ENCODE measurements at regions not wholly inside any gene's neighbourhood (a gene's known extent, or its start where the extent isn't known, plus 50 kb on each side); places are given as distances from the start of the nearest gene placed in this dataset.

GRCh38 chr2:184297085-184297484 lies 301.2 kb upstream of the ZNF804A start:
- DNase-seq (ENCODE audit: low read depth in 2 of 2) = no peak

GRCh38 chr2:184302506-184302905 lies 295.8 kb upstream of the ZNF804A start:
- no peak for TF ChIP-seq CTCF (IDR thresholded peaks at IDR 0.05; ENCODE audit: low read depth, low read length)
- H3K4me3 ChIP-seq (replicated peaks in 1 of 2; ENCODE audit: low read depth in 2 of 2, low read length in 2 of 2) = no peak overlapping the region
- no peak for DNase-seq (ENCODE audit: low read depth in 2 of 2)

More at GRCh38 chr2:184297085-184297484, 301.2 kb upstream of the ZNF804A start:
- no peak overlapping the region for H3K4me3 ChIP-seq (replicated peaks in 1 of 2; ENCODE audit: low read depth in 2 of 2, low read length in 2 of 2)
- no peak for TF ChIP-seq CTCF (IDR thresholded peaks at IDR 0.05; ENCODE audit: low read depth, low read length)

DNA sequence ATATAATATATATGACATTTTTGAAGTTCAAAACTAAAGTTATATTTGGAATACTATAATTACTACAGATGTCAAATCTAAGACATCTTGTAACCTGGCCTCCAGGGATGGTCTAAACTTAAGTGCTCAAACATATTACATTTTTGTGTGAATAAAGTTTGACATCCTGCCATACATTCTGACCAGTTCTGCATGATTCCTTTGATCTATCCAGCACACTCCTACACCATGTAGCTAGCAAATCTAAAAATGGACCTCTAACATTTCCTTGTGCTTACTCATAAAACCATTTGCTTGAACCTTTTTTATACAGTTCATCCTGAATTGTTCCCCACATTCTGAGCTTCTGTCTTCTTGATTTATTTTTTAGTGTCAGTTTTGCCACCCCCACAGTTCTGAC lies 294.3 kb upstream of the ZNF804A start:
- DNase-seq (ENCODE audit: low read depth in 2 of 2) = no peak
- H3K4me3 ChIP-seq (replicated peaks in 1 of 2; ENCODE audit: low read depth in 2 of 2, low read length in 2 of 2) = no peak overlapping the region
- no peak for TF ChIP-seq CTCF (IDR thresholded peaks at IDR 0.05; ENCODE audit: low read depth, low read length)

GRCh38 chr2:184305105-184305504 lies 293.2 kb upstream of the ZNF804A start:
- DNase-seq (ENCODE audit: low read depth in 2 of 2) = no peak
- no peak overlapping the region for H3K4me3 ChIP-seq (replicated peaks in 1 of 2; ENCODE audit: low read depth in 2 of 2, low read length in 2 of 2)
- TF ChIP-seq CTCF (IDR thresholded peaks at IDR 0.05; ENCODE audit: low read depth, low read length) = no peak

DNA sequence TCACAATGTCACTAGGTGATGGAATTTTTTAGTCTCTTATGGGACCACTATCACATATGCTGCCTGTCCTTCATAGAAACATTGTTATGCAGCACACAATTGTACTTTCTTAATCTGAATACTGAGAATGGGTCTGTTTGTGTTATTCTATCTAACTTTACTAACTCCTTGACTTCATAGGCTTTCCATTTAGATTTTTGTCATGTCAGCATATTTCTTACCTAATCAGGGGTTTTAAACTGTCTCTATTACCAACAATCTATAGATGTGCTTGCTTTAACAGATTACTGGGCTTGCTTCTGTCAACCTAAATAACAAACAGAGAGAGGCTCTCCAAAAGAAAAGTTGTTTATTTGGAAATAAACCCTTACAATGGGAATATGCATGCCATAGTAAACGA lies 289.6 kb upstream of the ZNF804A start:
- no peak for DNase-seq (ENCODE audit: low read depth in 2 of 2)
- H3K4me3 ChIP-seq (replicated peaks in 1 of 2; ENCODE audit: low read depth in 2 of 2, low read length in 2 of 2) = no peak overlapping the region
- TF ChIP-seq CTCF (IDR thresholded peaks at IDR 0.05; ENCODE audit: low read depth, low read length) = no peak

DNA sequence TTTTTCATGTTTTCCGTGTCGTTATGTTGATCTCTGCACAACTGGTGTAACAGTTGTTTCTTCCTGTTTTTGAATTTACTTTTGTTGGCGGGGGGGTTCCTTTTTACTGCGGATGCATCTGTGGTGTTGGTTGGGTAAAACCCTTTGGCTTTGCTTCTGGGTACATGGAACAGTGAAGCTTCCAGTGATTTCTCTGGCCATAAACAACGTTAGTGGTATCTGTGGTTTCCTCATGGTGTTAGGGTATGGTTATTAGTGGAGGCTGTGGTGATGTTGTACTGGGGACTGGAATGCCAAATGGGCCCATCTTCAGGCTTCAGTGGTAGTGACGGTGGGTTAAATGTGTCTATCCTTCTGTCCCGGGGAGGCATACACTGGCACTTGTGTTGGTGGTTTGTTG lies 285.4 kb upstream of the ZNF804A start:
- TF ChIP-seq CTCF (IDR thresholded peaks at IDR 0.05; ENCODE audit: low read depth, low read length) = no peak
- DNase-seq (ENCODE audit: low read depth in 2 of 2) = no peak
- no peak overlapping the region for H3K4me3 ChIP-seq (replicated peaks in 1 of 2; ENCODE audit: low read depth in 2 of 2, low read length in 2 of 2)

DNA sequence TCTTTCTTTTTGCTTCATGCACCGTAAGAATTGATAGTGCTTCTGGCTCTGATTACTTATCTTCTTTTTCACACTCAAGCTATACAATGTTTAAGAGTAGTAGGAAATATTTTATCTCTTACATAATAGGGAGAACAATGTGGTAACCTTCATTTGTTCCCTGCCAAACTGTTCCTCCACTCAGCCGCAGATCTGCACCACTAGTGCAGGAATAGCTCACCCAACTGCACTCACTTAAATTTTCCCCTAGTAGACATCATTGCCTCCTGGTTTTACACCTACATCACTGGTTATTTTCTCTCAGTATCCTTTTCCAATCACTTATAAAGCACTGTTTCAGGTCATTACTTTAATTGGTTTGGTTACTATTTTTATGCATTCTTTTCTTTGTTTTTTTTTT lies 283.5 kb upstream of the ZNF804A start:
- no peak for DNase-seq (ENCODE audit: low read depth in 2 of 2)
- no peak for TF ChIP-seq CTCF (IDR thresholded peaks at IDR 0.05; ENCODE audit: low read depth, low read length)
- no peak overlapping the region for H3K4me3 ChIP-seq (replicated peaks in 1 of 2; ENCODE audit: low read depth in 2 of 2, low read length in 2 of 2)
